NOMO-1 treated with DMSO at 0.1 percent for 48 hours (cell line): ENCODE measurements at regions not wholly inside any gene's neighbourhood (a gene's known extent, or its start where the extent isn't known, plus 50 kb on each side); places are given as distances from the start of the nearest gene placed in this dataset.

ENCODE experiments used
- DNase-seq: peaks from one replicate; lab custom pipeline; 2025; ENCODE audit not compliant: unreplicated experiment; lab: John Stamatoyannopoulos, UW

- DNase-seq = no peak
These were observed 392.3 kb downstream of the OMA1 start for GRCh38 chr1:58154256-58154655.

- DNase-seq = no peak
These were observed 393.8 kb downstream of the OMA1 start for GRCh38 chr1:58152697-58153096.

- DNase-seq = no peak
These were observed 397.2 kb downstream of the OMA1 start for GRCh38 chr1:58149271-58149812.

- no peak for DNase-seq
These were observed 401.7 kb downstream of the OMA1 start for GRCh38 chr1:58144698-58145270.

- DNase-seq = no peak
These were observed 402.4 kb downstream of the OMA1 start for GRCh38 chr1:58143972-58144697.

GRCh38 chr1:58136387-58136786 is 410.1 kb downstream of the OMA1 start:
- DNase-seq = no peak

GRCh38 chr1:58135821-58136321 is 410.7 kb downstream of the OMA1 start:
- no peak for DNase-seq

GRCh38 chr1:58133562-58133961 is 413.0 kb downstream of the OMA1 start:
- no peak for DNase-seq

- no peak for DNase-seq
These were observed 423.5 kb downstream of the OMA1 start for GRCh38 chr1:58123051-58123450.

GRCh38 chr1:58119971-58120370 is 426.6 kb downstream of the OMA1 start:
- no peak for DNase-seq

GRCh38 chr1:58116284-58116683 is 430.2 kb downstream of the OMA1 start:
- no peak for DNase-seq

GRCh38 chr1:58109646-58110200 is 436.8 kb downstream of the OMA1 start:
- DNase-seq = no peak

- no peak for DNase-seq
These were observed 437.7 kb downstream of the OMA1 start for GRCh38 chr1:58108783-58109182.

- no peak for DNase-seq
These were observed 438.6 kb downstream of the OMA1 start for GRCh38 chr1:58107943-58108342.

- peak; percentile 99 for DNase-seq
These were observed 441.6 kb downstream of the OMA1 start for GRCh38 chr1:58104960-58105359.

GRCh38 chr1:58096714-58097113 is 449.8 kb downstream of the OMA1 start:
- DNase-seq = no peak

GRCh38 chr1:58095183-58095582 is 451.3 kb downstream of the OMA1 start:
- DNase-seq = no peak

- peak; percentile 68 for DNase-seq
These were observed 452.3 kb downstream of the OMA1 start for GRCh38 chr1:58094221-58094620.

- DNase-seq = no peak
These were observed 455.9 kb downstream of the OMA1 start for GRCh38 chr1:58090640-58091039.

GRCh38 chr1:58089898-58090534 is 456.5 kb downstream of the OMA1 start:
- DNase-seq = no peak

- no peak for DNase-seq
These were observed 462.3 kb downstream of the OMA1 start for GRCh38 chr1:58084266-58084665.

- no peak for DNase-seq
These were observed 463.9 kb downstream of the OMA1 start for GRCh38 chr1:58082596-58082995.
